ENCODE measurements at regions not wholly inside any gene's neighbourhood (a gene's known extent, or its start where the extent isn't known, plus 50 kb on each side); places are given as distances from the start of the nearest gene placed in this dataset.

- peak; percentile 59 for TF ChIP-seq CTCF (conservative IDR thresholded peaks at IDR 0.05; ENCODE audit: control insufficient read depth, insufficient read depth, low read depth, low read length)
- peak; percentile 49 for DNase-seq (ENCODE audit: low read depth)
- H3K4me3 ChIP-seq (ENCODE audit: control insufficient read depth, low read depth, low read length), result no peak overlapping the region
Observed at GRCh38 chr1:119286587-119287181, 81.9 kb upstream of the HAO2 start.

- H3K4me3 ChIP-seq (ENCODE audit: control insufficient read depth, low read depth, low read length), result no peak overlapping the region
- TF ChIP-seq CTCF (conservative IDR thresholded peaks at IDR 0.05; ENCODE audit: control insufficient read depth, insufficient read depth, low read depth, low read length), result no peak
- peak; percentile 21 for DNase-seq (ENCODE audit: low read depth)
Observed at GRCh38 chr1:119288751-119289150, 79.8 kb upstream of the HAO2 start.

- no peak for DNase-seq (ENCODE audit: low read depth)
- H3K4me3 ChIP-seq (ENCODE audit: control insufficient read depth, low read depth, low read length), result no peak overlapping the region
- TF ChIP-seq CTCF (conservative IDR thresholded peaks at IDR 0.05; ENCODE audit: control insufficient read depth, insufficient read depth, low read depth, low read length), result no peak
Observed at GRCh38 chr1:119290297-119290696, 78.3 kb upstream of the HAO2 start.

GRCh38 chr1:119291611-119292206, 76.9 kb upstream of the HAO2 start:
- no peak for DNase-seq (ENCODE audit: low read depth)
- H3K4me3 ChIP-seq (ENCODE audit: control insufficient read depth, low read depth, low read length), result no peak overlapping the region
- TF ChIP-seq CTCF (conservative IDR thresholded peaks at IDR 0.05; ENCODE audit: control insufficient read depth, insufficient read depth, low read depth, low read length), result no peak

GRCh38 chr1:119293797-119294196, 74.8 kb upstream of the HAO2 start:
- TF ChIP-seq CTCF (conservative IDR thresholded peaks at IDR 0.05; ENCODE audit: control insufficient read depth, insufficient read depth, low read depth, low read length), result no peak
- no peak overlapping the region for H3K4me3 ChIP-seq (ENCODE audit: control insufficient read depth, low read depth, low read length)
- DNase-seq (ENCODE audit: low read depth), result no peak

- no peak overlapping the region for H3K4me3 ChIP-seq (ENCODE audit: control insufficient read depth, low read depth, low read length)
- TF ChIP-seq CTCF (conservative IDR thresholded peaks at IDR 0.05; ENCODE audit: control insufficient read depth, insufficient read depth, low read depth, low read length), result no peak
- DNase-seq (ENCODE audit: low read depth), result no peak
Observed at GRCh38 chr1:119294199-119294598, 74.4 kb upstream of the HAO2 start.

All from fibroblast of mammary gland (primary cell).